Upper lobe of left lung (tissue), 6 donors: ENCODE measurements at regions not wholly inside any gene's neighbourhood (a gene's known extent, or its start where the extent isn't known, plus 50 kb on each side); places are given as distances from the start of the nearest gene placed in this dataset.

Experiments used
- ATAC-seq, 2 donors: fragments of 200-7000 bp; cut with Tn5 transposase; one replicate each; pipeline ENCODE4 v1.9.1; 2022; ENCODE audit warnings: mild to moderate bottlenecking in 2 of 2, moderate library complexity in 2 of 2; ENCODE audit not compliant: low FRiP score in 2 of 2
- DNase-seq, 2 donors: peaks; one replicate each; pipeline ENCODE4 v3.0.0-alpha.2; 2019 to 2020
- H3K27ac ChIP-seq, 4 donors: fragments of 200-600 bp; sonication (generic); one replicate each; pipeline ENCODE4 v1.5.1; 2016 to 2019
- H3K27me3 ChIP-seq, 4 donors: fragments of 200-600 bp; sonication (generic); one replicate each; pipeline ENCODE4 v1.5.1; 2017 to 2019
- H3K36me3 ChIP-seq, 4 donors: fragments of 200-600 bp; sonication (generic); one replicate each; pipeline ENCODE4 v1.5.1; 2016 to 2019
- H3K4me1 ChIP-seq, 4 donors: fragments of 200-600 bp; sonication (generic); one replicate each; pipeline ENCODE4 v1.5.1; 2018 to 2019
- H3K4me3 ChIP-seq, 4 donors: fragments of 200-600 bp; sonication (generic); one replicate each; pipeline ENCODE4 v1.5.1; 2017 to 2019; ENCODE audit warnings: mild to moderate bottlenecking in 2 of 4, moderate library complexity in 1 of 4
- H3K9me3 ChIP-seq, 4 donors: fragments of 200-600 bp; sonication (generic); one replicate each; pipeline ENCODE4 v1.5.1; 2018 to 2019
- EP300 ChIP-seq, 4 donors: sonication (generic); formaldehyde crosslinking; IDR thresholded peaks; one replicate each; pipeline ENCODE4 v1.5.1; 2017; ENCODE audit warnings: antibody characterized with exemption in 4 of 4, control low read depth in 2 of 4
- POLR2A ChIP-seq, 4 donors: fragments of 450-650 bp; IDR thresholded peaks; one replicate each; pipeline ENCODE4 v1.5.1; 2016 to 2017; ENCODE audit warnings: antibody characterized with exemption in 4 of 4, mild to moderate bottlenecking in 2 of 4
- POLR2AphosphoS5 ChIP-seq, 2 donors: sonication (generic); formaldehyde crosslinking; IDR thresholded peaks; one replicate each; pipeline ENCODE4 v1.5.1; 2017; ENCODE audit warnings: antibody characterized with exemption in 2 of 2
- WGBS, 2 donors: methylation state at CpG; one replicate each; pipeline ENCODE4 v1.1.5; 2017 to 2018; 5-methylcytosine and 5-hydroxymethylcytosine counted together
- TF ChIP-seq, protein P1 (sequence below), 6 experiments: fragments of 450-650 bp in 4 of 6; fragments of 200-600 bp in 2 of 6; sonication (generic) in 2 of 6; IDR thresholded peaks; one replicate each; pipeline ENCODE4 v1.5.1; 2016 to 2019; ENCODE audit warnings: antibody characterized with exemption in 6 of 6
- donor health status: DM: no; HTN: no; CAD: no; lungs with moderate emphysema.
- donor health status: DM: no; HTN: yes; CAD: no; lungs with severe emphysema.

DNA sequence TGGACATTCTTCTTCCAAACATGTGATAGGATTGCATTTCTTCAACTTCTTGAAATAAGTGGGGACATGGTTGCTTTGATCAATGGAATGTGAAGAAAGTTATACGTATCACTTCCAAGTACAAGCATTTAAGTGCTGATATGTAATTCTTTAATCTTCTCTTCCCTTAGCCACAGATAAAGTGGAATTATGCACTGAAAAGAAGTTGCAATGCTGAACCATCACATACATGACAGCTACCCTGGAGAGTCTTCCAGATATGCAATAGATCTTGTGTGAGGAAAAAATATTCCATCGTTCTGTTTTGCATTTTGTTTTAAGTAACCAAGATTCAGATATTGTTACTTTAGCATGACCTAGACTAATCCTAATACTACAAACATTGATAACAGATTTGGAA is 674.3 kb downstream of the NSUN3 start:
- DNase-seq (no peak), ATAC-seq (no peak)
- WGBS, 2 donors, result 68 to 75% methylated on average over 2 of the region's 2 CpGs
- TF ChIP-seq EP300 (IDR thresholded peaks at IDR 0.05), result no peak
- TF ChIP-seq POLR2A (IDR thresholded peaks at IDR 0.05), result no peak
- TF ChIP-seq POLR2AphosphoS5 (IDR thresholded peaks at IDR 0.05), result no peak
- TF ChIP-seq, protein P1, sequence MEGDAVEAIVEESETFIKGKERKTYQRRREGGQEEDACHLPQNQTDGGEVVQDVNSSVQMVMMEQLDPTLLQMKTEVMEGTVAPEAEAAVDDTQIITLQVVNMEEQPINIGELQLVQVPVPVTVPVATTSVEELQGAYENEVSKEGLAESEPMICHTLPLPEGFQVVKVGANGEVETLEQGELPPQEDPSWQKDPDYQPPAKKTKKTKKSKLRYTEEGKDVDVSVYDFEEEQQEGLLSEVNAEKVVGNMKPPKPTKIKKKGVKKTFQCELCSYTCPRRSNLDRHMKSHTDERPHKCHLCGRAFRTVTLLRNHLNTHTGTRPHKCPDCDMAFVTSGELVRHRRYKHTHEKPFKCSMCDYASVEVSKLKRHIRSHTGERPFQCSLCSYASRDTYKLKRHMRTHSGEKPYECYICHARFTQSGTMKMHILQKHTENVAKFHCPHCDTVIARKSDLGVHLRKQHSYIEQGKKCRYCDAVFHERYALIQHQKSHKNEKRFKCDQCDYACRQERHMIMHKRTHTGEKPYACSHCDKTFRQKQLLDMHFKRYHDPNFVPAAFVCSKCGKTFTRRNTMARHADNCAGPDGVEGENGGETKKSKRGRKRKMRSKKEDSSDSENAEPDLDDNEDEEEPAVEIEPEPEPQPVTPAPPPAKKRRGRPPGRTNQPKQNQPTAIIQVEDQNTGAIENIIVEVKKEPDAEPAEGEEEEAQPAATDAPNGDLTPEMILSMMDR (IDR thresholded peaks at IDR 0.05), result no peak
- no peaks in the 10 kb centered on the region for H3K36me3 ChIP-seq
- H3K27me3 ChIP-seq, result no peaks in the 10 kb centered on the region
- H3K9me3 ChIP-seq, result no peaks in the 10 kb centered on the region
- no peak overlapping the region for H3K27ac ChIP-seq
- no peak overlapping the region for H3K4me3 ChIP-seq
- no peaks in the 10 kb centered on the region for H3K4me1 ChIP-seq

DNA sequence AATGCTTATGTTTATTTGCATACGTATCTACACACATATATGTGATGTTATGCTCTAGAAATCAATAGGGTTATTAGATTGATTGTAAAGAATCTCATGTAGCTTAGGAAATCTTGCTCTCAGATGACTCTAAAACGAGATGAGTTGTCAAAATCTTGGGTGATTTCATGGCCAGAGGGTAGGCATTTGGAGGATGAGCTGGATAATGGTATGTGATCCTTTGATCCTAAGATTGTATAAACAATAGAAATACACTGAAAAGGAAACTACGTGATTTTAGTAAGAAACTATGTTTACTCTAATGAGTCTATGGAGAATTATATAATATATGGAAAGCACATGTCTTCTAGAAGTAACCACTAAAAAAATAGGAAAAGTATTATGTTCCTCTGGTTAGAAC is 676.6 kb downstream of the NSUN3 start:
- H3K4me3 ChIP-seq, result no peak overlapping the region

DNA sequence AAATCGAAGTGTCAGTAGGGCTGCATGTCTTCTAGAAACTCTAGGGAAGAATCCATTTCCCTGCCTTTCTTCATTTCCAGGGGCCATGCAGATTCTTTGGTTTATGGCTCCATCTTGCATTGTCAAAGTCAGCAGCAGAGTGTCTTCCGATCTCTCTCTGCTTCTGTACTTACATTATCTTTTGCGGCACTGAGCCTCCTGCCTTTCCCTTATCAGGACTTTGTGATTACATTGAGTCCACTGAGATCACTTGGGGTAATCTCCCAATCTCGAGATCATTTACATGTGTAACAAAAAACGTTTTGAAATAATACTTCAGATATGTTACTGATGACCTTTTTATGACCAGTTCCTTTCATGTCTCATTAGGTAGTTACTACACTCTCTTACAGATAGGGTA is 695.9 kb downstream of the NSUN3 start:
- no peak overlapping the region for H3K27ac ChIP-seq
- TF ChIP-seq, protein P1 (IDR thresholded peaks at IDR 0.05), result no peak
- TF ChIP-seq EP300 (IDR thresholded peaks at IDR 0.05), result no peak
- TF ChIP-seq POLR2AphosphoS5 (IDR thresholded peaks at IDR 0.05), result no peak
- TF ChIP-seq POLR2A (IDR thresholded peaks at IDR 0.05), result no peak
- no peaks in the 10 kb centered on the region for H3K9me3 ChIP-seq
- no peaks in the 10 kb centered on the region for H3K4me1 ChIP-seq
- no peaks in the 10 kb centered on the region for H3K27me3 ChIP-seq
- DNase-seq (no peak), ATAC-seq (no peak)
- H3K4me3 ChIP-seq, result no peak overlapping the region
- H3K36me3 ChIP-seq, result no peaks in the 10 kb centered on the region
- WGBS, 2 donors, result 49% methylated on average over 5 of the region's 5 CpGs

More for the DNA sequence above, 676.6 kb downstream of the NSUN3 start:
- no peaks in the 10 kb centered on the region for H3K36me3 ChIP-seq
- 53 to 60% methylated on average over 3 of the region's 3 CpGs for WGBS, 2 donors
- no peaks in the 10 kb centered on the region for H3K27me3 ChIP-seq
- no peaks in the 10 kb centered on the region for H3K4me1 ChIP-seq
- DNase-seq (no peak), ATAC-seq (no peak)
- TF ChIP-seq EP300 (IDR thresholded peaks at IDR 0.05), result no peak
- TF ChIP-seq POLR2AphosphoS5 (IDR thresholded peaks at IDR 0.05), result no peak
- TF ChIP-seq, protein P1 (IDR thresholded peaks at IDR 0.05), result no peak
- no peak for TF ChIP-seq POLR2A (IDR thresholded peaks at IDR 0.05)
- H3K27ac ChIP-seq, result no peak overlapping the region
- H3K9me3 ChIP-seq, result no peaks in the 10 kb centered on the region

DNA sequence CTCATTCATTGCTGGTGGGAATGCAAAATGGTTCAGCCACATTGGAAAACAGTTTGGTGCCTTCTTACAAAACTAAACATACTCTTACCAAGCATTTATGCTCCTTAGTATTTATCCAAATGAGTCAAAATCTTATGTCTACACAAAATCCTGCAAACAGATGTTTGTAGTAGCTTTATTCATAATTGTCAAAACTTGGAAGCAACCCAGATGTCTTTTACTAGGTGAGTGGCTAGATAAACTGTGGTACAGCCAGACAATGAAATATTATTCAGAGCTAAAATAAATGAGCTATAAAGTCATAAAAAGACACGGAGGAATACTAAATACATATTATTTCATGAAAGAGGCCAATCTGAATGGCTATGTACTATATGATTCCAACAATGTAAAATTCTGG is 709.5 kb downstream of the NSUN3 start:
- Histone ChIP-seq H3K4me3 (no peak overlapping the region), H3K27ac (no peak overlapping the region), H3K4me1 (no peaks in the 10 kb centered on the region), H3K36me3 (no peaks in the 10 kb centered on the region), H3K9me3 (no peaks in the 10 kb centered on the region), H3K27me3 (no peaks in the 10 kb centered on the region)
- DNase-seq (no peak), ATAC-seq (no peak)
- WGBS, 2 donors, result 69 to 70% methylated on average over 1 of the region's 1 CpG
- TF ChIP-seq POLR2A (IDR thresholded peaks at IDR 0.05) (no peak), POLR2AphosphoS5 (IDR thresholded peaks at IDR 0.05) (no peak), EP300 (IDR thresholded peaks at IDR 0.05) (no peak)
- TF ChIP-seq, protein P1 (IDR thresholded peaks at IDR 0.05), result no peak

DNA sequence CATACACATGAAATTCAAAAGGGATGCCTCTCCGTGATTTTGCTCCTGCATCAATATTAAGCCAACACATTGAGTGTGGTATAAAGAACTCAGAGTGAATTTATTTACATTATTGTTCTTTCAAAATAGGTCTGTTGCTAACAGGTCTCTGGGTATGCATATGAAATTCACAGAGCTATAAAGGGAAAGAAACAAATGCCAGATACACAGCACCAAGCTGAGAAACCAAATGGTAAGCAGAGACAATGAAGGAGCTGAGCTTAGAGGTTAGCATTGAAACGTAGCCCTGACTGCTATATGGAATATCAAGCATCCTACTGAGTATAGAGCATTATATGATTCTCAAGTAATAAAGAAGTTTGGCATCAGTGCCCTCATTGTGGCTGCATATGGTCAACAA is 712.9 kb downstream of the NSUN3 start:
- Histone ChIP-seq H3K36me3 (no peaks in the 10 kb centered on the region), H3K4me3 (no peak overlapping the region), H3K27ac (no peak overlapping the region), H3K4me1 (no peaks in the 10 kb centered on the region), H3K9me3 (no peaks in the 10 kb centered on the region), H3K27me3 (no peaks in the 10 kb centered on the region)
- DNase-seq (no peak), ATAC-seq (no peak)
- WGBS, 2 donors, result 63 to 73% methylated on average over 2 of the region's 2 CpGs
- TF ChIP-seq POLR2AphosphoS5 (IDR thresholded peaks at IDR 0.05) (no peak), POLR2A (IDR thresholded peaks at IDR 0.05) (no peak), EP300 (IDR thresholded peaks at IDR 0.05) (no peak)
- TF ChIP-seq, protein P1 (IDR thresholded peaks at IDR 0.05), result no peak
